ENCODE measurements at regions not wholly inside any gene's neighbourhood (a gene's known extent, or its start where the extent isn't known, plus 50 kb on each side); places are given as distances from the start of the nearest gene placed in this dataset.
"Not testable (repeated sequence)": the region's sequence is repeated elsewhere in the genome, so short reads cannot be mapped to it uniquely, and the experiment has no call there.

DNA sequence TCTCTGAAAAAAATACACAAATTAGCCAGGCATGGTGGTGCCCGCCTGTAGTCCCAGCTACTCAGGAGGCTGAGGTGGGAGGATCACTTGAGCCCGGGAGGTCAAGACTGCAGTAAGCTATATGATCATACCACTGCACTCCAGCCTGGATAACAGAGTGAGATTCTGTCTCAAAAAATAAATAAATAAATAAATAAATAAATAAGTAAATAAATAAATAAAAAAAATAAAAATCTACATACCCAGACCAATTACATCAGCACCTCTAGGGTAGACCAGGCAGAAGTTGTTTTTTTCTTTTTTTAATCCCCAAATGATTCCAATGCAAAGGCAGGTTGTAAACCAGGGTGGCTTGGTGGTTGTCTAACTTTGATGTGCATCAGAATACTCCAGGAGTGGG, 299.3 kb downstream of the BCOR start:
- TF ChIP-seq, protein P1, sequence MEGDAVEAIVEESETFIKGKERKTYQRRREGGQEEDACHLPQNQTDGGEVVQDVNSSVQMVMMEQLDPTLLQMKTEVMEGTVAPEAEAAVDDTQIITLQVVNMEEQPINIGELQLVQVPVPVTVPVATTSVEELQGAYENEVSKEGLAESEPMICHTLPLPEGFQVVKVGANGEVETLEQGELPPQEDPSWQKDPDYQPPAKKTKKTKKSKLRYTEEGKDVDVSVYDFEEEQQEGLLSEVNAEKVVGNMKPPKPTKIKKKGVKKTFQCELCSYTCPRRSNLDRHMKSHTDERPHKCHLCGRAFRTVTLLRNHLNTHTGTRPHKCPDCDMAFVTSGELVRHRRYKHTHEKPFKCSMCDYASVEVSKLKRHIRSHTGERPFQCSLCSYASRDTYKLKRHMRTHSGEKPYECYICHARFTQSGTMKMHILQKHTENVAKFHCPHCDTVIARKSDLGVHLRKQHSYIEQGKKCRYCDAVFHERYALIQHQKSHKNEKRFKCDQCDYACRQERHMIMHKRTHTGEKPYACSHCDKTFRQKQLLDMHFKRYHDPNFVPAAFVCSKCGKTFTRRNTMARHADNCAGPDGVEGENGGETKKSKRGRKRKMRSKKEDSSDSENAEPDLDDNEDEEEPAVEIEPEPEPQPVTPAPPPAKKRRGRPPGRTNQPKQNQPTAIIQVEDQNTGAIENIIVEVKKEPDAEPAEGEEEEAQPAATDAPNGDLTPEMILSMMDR (IDR thresholded peaks at IDR 0.05 in 2 of 3, conservative IDR thresholded peaks at IDR 0.05 in 1 of 3; ENCODE audit: borderline replicate concordance in 1 of 3, insufficient read depth in 1 of 3, low read depth in 2 of 3, low read length in 2 of 3) = not testable (repeated sequence)
- not testable (repeated sequence) for TF ChIP-seq EZH2 (IDR thresholded peaks at IDR 0.05); FOSL1 (IDR thresholded peaks at IDR 0.05; ENCODE audit: low read depth); JUND (IDR thresholded peaks at IDR 0.05); POLR2A (IDR thresholded peaks at IDR 0.05; ENCODE audit: borderline replicate concordance, extremely low read depth, insufficient read depth, insufficient read length); POLR2AphosphoS5 (IDR thresholded peaks at IDR 0.05; ENCODE audit: low read depth, low read length); TCF7L2 (IDR thresholded peaks at IDR 0.05; ENCODE audit: borderline replicate concordance, extremely low read depth, insufficient read depth, insufficient read length); EZH2phosphoT487 (IDR thresholded peaks at IDR 0.05; ENCODE audit: borderline replicate concordance); EGR1 (IDR thresholded peaks at IDR 0.05; ENCODE audit: low read depth)
- TF ChIP-seq, protein P2, sequence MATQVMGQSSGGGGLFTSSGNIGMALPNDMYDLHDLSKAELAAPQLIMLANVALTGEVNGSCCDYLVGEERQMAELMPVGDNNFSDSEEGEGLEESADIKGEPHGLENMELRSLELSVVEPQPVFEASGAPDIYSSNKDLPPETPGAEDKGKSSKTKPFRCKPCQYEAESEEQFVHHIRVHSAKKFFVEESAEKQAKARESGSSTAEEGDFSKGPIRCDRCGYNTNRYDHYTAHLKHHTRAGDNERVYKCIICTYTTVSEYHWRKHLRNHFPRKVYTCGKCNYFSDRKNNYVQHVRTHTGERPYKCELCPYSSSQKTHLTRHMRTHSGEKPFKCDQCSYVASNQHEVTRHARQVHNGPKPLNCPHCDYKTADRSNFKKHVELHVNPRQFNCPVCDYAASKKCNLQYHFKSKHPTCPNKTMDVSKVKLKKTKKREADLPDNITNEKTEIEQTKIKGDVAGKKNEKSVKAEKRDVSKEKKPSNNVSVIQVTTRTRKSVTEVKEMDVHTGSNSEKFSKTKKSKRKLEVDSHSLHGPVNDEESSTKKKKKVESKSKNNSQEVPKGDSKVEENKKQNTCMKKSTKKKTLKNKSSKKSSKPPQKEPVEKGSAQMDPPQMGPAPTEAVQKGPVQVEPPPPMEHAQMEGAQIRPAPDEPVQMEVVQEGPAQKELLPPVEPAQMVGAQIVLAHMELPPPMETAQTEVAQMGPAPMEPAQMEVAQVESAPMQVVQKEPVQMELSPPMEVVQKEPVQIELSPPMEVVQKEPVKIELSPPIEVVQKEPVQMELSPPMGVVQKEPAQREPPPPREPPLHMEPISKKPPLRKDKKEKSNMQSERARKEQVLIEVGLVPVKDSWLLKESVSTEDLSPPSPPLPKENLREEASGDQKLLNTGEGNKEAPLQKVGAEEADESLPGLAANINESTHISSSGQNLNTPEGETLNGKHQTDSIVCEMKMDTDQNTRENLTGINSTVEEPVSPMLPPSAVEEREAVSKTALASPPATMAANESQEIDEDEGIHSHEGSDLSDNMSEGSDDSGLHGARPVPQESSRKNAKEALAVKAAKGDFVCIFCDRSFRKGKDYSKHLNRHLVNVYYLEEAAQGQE (IDR thresholded peaks at IDR 0.05; ENCODE audit: low read depth) = not testable (repeated sequence)
- TF ChIP-seq, protein P3, sequence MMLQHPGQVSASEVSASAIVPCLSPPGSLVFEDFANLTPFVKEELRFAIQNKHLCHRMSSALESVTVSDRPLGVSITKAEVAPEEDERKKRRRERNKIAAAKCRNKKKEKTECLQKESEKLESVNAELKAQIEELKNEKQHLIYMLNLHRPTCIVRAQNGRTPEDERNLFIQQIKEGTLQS (IDR thresholded peaks at IDR 0.05) = not testable (repeated sequence)

Data from HCT116 (cell line).